ENCODE measurements at regions not wholly inside any gene's neighbourhood (a gene's known extent, or its start where the extent isn't known, plus 50 kb on each side); places are given as distances from the start of the nearest gene placed in this dataset.

DNA sequence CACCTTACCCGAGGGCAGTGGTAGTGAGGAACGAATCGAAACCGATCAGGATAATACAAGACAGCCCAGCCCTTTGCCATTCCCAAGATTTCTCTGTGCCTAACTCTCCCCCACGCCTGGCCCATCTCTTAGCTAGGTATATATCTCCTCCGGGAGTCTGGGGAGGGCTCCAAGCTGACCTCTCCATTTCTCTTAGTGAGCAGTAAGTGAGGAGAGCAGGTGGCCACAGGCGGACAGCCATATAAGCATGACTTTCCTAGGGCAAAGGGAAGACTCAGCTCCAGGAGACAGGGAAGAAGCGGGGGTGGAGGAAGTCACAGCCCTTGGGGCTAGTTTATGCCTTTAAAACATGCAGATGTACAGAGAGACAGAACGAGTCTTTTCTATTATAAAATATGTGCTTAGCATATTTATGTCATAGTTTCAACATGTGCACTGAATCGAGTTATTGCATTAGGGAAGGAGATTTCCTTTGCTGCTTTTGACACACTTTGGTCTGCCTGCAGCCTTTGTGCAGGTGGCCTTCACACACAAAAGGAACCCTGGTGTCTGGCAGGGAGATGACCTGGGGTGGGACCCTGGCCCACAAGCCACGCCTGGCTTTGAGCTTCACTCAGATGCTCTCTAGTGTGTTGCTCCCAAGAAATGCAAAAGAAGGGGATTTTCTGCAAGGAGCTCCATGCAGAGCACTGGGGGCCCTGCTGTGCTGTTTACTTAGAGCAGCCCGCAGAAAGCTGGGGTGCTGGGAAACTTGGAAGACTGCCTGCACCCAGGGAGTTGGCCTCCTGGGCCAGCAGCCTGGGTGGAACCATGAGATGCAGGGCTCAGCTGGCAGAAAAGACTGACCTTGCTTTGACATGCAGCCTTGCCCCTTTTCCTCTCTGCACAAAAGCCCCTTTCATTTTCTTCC lies 613.3 kb downstream of the BCOR start:
- H3K36me3 ChIP-seq = no peaks in the 10 kb centered on the region
- H3K4me3 ChIP-seq = no peak overlapping the region
- no peaks in the 10 kb centered on the region for H3K27me3 ChIP-seq
- no peaks in the 10 kb centered on the region for H3K4me1 ChIP-seq
- no peaks in the 10 kb centered on the region for H3K9me3 ChIP-seq
- DNase-seq = no peak
- intact Hi-C loops (cut with DNase I; ENCODE audit: low total_unique reads) = no loop called here
- H3K27ac ChIP-seq = no peak overlapping the region
- TF ChIP-seq POLR2A (IDR thresholded peaks at IDR 0.05) = no peak
- TF ChIP-seq, protein P1, sequence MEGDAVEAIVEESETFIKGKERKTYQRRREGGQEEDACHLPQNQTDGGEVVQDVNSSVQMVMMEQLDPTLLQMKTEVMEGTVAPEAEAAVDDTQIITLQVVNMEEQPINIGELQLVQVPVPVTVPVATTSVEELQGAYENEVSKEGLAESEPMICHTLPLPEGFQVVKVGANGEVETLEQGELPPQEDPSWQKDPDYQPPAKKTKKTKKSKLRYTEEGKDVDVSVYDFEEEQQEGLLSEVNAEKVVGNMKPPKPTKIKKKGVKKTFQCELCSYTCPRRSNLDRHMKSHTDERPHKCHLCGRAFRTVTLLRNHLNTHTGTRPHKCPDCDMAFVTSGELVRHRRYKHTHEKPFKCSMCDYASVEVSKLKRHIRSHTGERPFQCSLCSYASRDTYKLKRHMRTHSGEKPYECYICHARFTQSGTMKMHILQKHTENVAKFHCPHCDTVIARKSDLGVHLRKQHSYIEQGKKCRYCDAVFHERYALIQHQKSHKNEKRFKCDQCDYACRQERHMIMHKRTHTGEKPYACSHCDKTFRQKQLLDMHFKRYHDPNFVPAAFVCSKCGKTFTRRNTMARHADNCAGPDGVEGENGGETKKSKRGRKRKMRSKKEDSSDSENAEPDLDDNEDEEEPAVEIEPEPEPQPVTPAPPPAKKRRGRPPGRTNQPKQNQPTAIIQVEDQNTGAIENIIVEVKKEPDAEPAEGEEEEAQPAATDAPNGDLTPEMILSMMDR (IDR thresholded peaks at IDR 0.05) = no peak

DNA sequence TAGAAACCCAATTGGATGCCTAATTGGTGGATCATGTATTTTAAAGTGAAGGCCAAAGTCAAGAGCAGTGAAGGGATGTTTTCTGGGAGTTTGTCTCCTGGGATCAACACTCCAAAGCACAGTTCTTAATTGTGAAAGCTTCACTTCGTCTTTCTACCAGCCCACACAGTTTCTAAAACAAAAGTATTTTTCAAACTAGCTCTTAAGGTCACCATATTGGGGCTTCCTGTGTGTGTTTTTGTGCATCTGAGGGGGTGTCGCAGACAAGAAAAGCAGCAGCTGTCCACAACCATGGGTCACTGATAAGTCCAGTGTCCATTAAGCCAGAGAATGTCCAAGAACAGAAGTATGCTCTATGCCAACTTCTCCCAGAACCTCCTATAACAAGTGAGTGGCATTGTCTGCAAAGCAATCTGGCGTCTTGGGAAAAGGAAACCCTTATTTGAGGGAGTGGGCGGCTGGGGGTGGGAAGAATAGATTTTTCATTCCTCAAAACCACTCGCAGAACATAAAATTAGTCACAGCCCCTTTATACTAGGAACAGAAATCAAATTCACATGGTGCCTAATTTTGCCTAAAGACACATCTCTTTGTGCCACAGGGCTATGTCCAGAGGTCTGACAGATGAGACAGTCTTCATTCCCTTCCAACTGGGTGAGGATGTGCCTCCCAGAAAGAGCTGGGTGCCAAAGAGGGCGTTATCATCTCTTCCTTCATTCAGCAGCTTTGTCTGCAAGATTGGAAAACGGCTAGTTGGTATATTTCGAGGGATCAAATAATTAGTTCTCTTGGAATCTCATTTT lies 610.4 kb downstream of the BCOR start:
- Histone ChIP-seq H3K36me3 (no peaks in the 10 kb centered on the region), H3K27ac (no peak overlapping the region), H3K9me3 (no peaks in the 10 kb centered on the region), H3K4me1 (no peaks in the 10 kb centered on the region), H3K27me3 (no peaks in the 10 kb centered on the region), H3K4me3 (no peak overlapping the region)
- no peak for DNase-seq
- intact Hi-C loops (cut with DNase I; ENCODE audit: low total_unique reads) = no loop called here
- TF ChIP-seq, protein P1 (IDR thresholded peaks at IDR 0.05) = no peak
- no peak for TF ChIP-seq POLR2A (IDR thresholded peaks at IDR 0.05)

DNA sequence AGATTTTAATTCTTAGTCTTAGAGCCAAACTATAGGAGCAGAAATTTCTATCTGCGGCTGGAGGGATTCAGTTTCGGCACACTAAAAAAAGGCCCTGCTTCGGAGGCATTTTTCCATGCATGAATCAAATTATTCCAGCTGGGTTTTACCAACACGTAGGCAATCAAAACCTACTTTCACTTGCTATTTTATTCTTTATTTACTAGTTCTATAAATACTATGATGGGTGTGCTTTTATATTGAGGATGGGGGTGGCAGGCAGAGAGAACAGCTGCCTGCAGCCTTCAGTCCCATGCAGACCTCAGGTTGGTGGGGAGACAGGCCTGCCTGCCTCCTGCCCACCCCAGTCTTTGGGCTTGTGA lies 609.8 kb downstream of the BCOR start:
- no peaks in the 10 kb centered on the region for H3K9me3 ChIP-seq
- no peak overlapping the region for H3K4me3 ChIP-seq
- no peak overlapping the region for H3K27ac ChIP-seq
- no peaks in the 10 kb centered on the region for H3K36me3 ChIP-seq
- no peak for DNase-seq
- intact Hi-C loops (cut with DNase I; ENCODE audit: low total_unique reads) = no loop called here
- no peak for TF ChIP-seq POLR2A (IDR thresholded peaks at IDR 0.05)
- TF ChIP-seq, protein P1 (IDR thresholded peaks at IDR 0.05) = no peak
- H3K27me3 ChIP-seq = no peaks in the 10 kb centered on the region
- no peaks in the 10 kb centered on the region for H3K4me1 ChIP-seq

DNA sequence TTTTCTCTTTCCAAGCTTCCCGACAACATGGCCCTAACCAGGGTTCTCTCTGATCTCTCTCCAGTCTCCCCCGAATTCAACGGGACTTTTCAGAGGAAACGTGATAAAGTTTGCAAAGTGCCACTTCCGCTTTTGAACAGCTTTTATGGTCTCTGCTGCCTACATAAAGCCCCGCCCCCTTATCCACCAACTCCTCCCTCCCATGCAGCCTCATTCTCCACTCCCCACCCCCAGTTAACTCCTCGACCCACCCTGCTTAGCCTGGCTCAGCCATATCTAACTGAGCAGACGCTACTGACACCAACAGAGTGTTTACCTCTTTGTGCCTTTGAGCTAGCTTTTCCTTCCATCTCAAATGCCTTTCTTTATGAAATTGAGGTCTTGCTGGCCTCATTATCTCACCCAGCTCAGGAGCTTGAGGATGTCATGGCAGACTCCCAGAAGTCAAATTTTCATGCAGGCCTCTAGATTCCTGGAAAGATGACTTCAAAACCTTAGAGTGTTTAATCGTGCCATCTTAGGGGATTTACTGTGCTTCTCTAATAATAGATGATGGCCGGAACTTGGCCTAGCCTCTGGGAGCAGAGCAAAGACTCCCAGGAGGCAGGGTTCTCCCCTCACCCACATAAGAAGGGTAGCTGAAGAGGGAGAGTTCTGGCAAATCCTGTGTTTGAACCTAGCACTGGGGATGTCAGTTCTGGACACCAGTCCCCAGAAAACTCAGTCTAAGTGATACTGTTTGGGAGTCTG lies 606.0 kb downstream of the BCOR start:
- TF ChIP-seq, protein P1 (IDR thresholded peaks at IDR 0.05) = no peak
- no peak for TF ChIP-seq POLR2A (IDR thresholded peaks at IDR 0.05)
- H3K4me3 ChIP-seq = no peak overlapping the region
- no peak for DNase-seq
- H3K27me3 ChIP-seq = no peaks in the 10 kb centered on the region
- H3K27ac ChIP-seq = peak overlapping the region in 1 of 2 donors; percentile 24
- H3K9me3 ChIP-seq = no peaks in the 10 kb centered on the region
- H3K36me3 ChIP-seq = no peaks in the 10 kb centered on the region
- no peaks in the 10 kb centered on the region for H3K4me1 ChIP-seq
- intact Hi-C loops (cut with DNase I; ENCODE audit: low total_unique reads) = no loop called here

Measured in uterus (tissue), 3 donors.